PC-9 (cell line): ENCODE measurements at regions not wholly inside any gene's neighbourhood (a gene's known extent, or its start where the extent isn't known, plus 50 kb on each side); places are given as distances from the start of the nearest gene placed in this dataset.
"Not testable (repeated sequence)": the region's sequence is repeated elsewhere in the genome, so short reads cannot be mapped to it uniquely, and the experiment has no call there.

ENCODE experiments used
- BruUV-seq: library from RNA; stranded (reverse); fragments of 400-500 nt; replicated peaks from 2 replicates; lab custom pipeline; 2021; lab: Mats Ljungman, UMichigan
- CTCF ChIA-PET: fragments of 300-600 bp; sonication (Branson Sonifier 250); formaldehyde crosslinking; loops from one replicate; lab custom pipeline; 2022; ENCODE audit warnings: antibody characterized with exemption; lab: Charles Lee
- POLR2A ChIA-PET: fragments of 300-600 bp; sonication (Branson Sonifier 250); formaldehyde crosslinking; loops from one replicate; lab custom pipeline; 2022; ENCODE audit warnings: antibody characterized with exemption; ENCODE audit not compliant: unreplicated experiment; lab: Charles Lee
- DNase-seq, 2 experiments: peaks; one replicate each; pipeline versions ENCODE4 v3.0.0 to v3.0.0-alpha.2; 2015 to 2022; ENCODE audit warnings: mixed read lengths in 1 of 2
- H2AFZ ChIP-seq: fragments of 200-600 bp; sonication (generic); 2 replicates; pipeline ENCODE4 v1.8.1; 2017; ENCODE audit warnings: antibody characterized with exemption
- H3F3A ChIP-seq: fragments of 200-600 bp; sonication (generic); 2 replicates; pipeline ENCODE4 v1.8.1; 2017; ENCODE audit warnings: antibody characterized with exemption, mild to moderate bottlenecking, low read depth; ENCODE audit not compliant: insufficient read depth
- H3K27ac ChIP-seq: fragments of 200-600 bp; sonication (generic); 2 replicates; pipeline ENCODE4 v1.6.1; 2016; ENCODE audit warnings: mixed run types
- H3K27me3 ChIP-seq: fragments of 200-600 bp; sonication (generic); 2 replicates; pipeline ENCODE4 v1.6.1; 2016; ENCODE audit warnings: low read depth, mixed run types; ENCODE audit not compliant: insufficient read depth
- H3K36me3 ChIP-seq: fragments of 200-600 bp; sonication (generic); 2 replicates; pipeline ENCODE4 v1.6.1; 2016; ENCODE audit warnings: low read depth, mixed run types
- H3K4me1 ChIP-seq: fragments of 200-600 bp; sonication (generic); replicated peaks from 2 replicates; pipeline ENCODE4 v1.6.1; 2016; ENCODE audit warnings: mixed run types; ENCODE audit not compliant: insufficient read depth
- H3K4me2 ChIP-seq: fragments of 200-600 bp; sonication (generic); 2 replicates; pipeline ENCODE4 v1.6.1; 2017; ENCODE audit warnings: mixed run types
- H3K4me3 ChIP-seq: fragments of 200-600 bp; sonication (generic); 2 replicates; pipeline ENCODE4 v1.6.1; 2016; ENCODE audit warnings: mixed run types
- H3K79me2 ChIP-seq: fragments of 200-600 bp; sonication (generic); 2 replicates; pipeline ENCODE4 v1.6.1; 2017; ENCODE audit warnings: low read depth, mixed run types
- H3K9me2 ChIP-seq: fragments of 200-600 bp; sonication (generic); 2 replicates; pipeline ENCODE4 v1.8.1; 2017; ENCODE audit warnings: mild to moderate bottlenecking; ENCODE audit not compliant: insufficient read depth
- H3K9me3 ChIP-seq: fragments of 200-600 bp; sonication (generic); 2 replicates; pipeline ENCODE4 v1.8.1; 2016; ENCODE audit warnings: low read depth; ENCODE audit not compliant: insufficient read depth
- H4K20me1 ChIP-seq: fragments of 200-600 bp; sonication (generic); 2 replicates; pipeline ENCODE4 v1.8.1; 2017; ENCODE audit not compliant: insufficient read depth
- EZH2 ChIP-seq: fragments of 200-600 bp; sonication (generic); IDR thresholded peaks from 2 replicates; pipeline ENCODE4 v1.8.0; 2017; ENCODE audit warnings: antibody characterized with exemption, low read depth
- intact Hi-C: fragments of 100-400 bp; cut with micrococcal nuclease; formaldehyde crosslinking; loops from one replicate; pipeline ENCODE4 v1.10.0; 2022; ENCODE audit not compliant: unreplicated experiment
- TF ChIP-seq, protein P1 (sequence below): fragments of 200-600 bp; sonication (generic); conservative IDR thresholded peaks from 2 replicates; pipeline ENCODE4 v1.6.1; 2017; ENCODE audit warnings: mixed run types, antibody characterized with exemption, mild to moderate bottlenecking, moderate library complexity

DNA sequence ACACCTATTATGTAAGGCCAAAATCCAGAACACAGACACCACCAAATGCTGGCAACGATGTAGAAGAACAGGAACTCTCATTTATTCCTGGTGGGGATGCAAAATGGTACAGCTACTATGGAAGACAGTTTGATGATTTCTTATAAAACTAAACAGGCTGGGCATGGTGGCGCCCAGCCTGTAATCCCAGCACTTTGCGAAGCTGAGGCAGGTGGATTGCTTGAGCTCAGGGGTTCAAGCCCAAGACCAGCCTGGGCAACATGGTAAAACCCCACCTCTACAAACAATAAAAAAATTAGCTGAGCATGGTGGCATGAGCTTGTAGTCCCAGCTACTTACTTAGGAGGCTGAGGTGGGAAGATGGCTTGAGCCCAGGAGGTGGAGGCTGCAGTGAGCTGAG lies 98.3 kb downstream of the TUBA3C start:
- no peak overlapping the region for H3K4me3 ChIP-seq
- POLR2A ChIA-PET, result no interaction called here
- H3K9me2 ChIP-seq, result no peaks in the 10 kb centered on the region
- no peaks in the 10 kb centered on the region for H3F3A ChIP-seq
- H3K36me3 ChIP-seq, result no peaks in the 10 kb centered on the region
- peaks cover 7% of the 10 kb centered on the region for H3K27me3 ChIP-seq
- H3K27ac ChIP-seq, result no peak overlapping the region
- H2AFZ ChIP-seq, result no peak overlapping the region
- intact Hi-C loops, result no loop called here
- H3K79me2 ChIP-seq, result no peaks in the 10 kb centered on the region
- no peak overlapping the region for H3K4me2 ChIP-seq
- no peak for DNase-seq
- H3K4me1 ChIP-seq, result no peaks in the 10 kb centered on the region
- H4K20me1 ChIP-seq, result no peaks in the 10 kb centered on the region
- CTCF ChIA-PET, result no interaction called here
- TF ChIP-seq, protein P1, sequence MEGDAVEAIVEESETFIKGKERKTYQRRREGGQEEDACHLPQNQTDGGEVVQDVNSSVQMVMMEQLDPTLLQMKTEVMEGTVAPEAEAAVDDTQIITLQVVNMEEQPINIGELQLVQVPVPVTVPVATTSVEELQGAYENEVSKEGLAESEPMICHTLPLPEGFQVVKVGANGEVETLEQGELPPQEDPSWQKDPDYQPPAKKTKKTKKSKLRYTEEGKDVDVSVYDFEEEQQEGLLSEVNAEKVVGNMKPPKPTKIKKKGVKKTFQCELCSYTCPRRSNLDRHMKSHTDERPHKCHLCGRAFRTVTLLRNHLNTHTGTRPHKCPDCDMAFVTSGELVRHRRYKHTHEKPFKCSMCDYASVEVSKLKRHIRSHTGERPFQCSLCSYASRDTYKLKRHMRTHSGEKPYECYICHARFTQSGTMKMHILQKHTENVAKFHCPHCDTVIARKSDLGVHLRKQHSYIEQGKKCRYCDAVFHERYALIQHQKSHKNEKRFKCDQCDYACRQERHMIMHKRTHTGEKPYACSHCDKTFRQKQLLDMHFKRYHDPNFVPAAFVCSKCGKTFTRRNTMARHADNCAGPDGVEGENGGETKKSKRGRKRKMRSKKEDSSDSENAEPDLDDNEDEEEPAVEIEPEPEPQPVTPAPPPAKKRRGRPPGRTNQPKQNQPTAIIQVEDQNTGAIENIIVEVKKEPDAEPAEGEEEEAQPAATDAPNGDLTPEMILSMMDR, result no peak
- TF ChIP-seq EZH2, result no peak
- BruUV-seq, result no TSS peak
- no peaks in the 10 kb centered on the region for H3K9me3 ChIP-seq

DNA sequence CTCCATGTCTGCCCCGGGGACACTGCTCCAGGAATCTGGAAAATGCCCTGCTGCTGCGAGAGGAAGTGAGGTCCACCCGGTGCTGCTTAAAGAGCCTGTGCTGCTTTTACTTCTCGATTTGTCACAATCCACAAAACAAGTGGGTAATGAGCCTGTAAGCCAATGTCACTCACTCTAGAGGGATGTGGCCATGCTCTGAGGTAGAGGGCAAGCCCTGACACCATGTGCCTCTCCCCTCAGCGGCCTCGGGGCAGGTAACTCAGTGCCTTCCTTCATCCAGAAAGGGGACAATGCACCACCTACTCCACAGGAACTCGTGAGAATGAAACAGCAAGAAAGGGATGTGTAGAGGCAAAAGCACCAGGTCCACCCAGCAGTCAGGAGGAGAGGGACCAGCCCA lies 106.2 kb downstream of the TUBA3C start:
- no peaks in the 10 kb centered on the region for H3K79me2 ChIP-seq
- no peaks in the 10 kb centered on the region for H3K4me1 ChIP-seq
- no peaks in the 10 kb centered on the region for H3K9me3 ChIP-seq
- intact Hi-C loops, result no loop called here
- H2AFZ ChIP-seq, result no peak overlapping the region
- no peak for DNase-seq
- ChIA-PET POLR2A (no interaction called here), CTCF (no interaction called here)
- no peak overlapping the region for H3K4me2 ChIP-seq
- H3K27me3 ChIP-seq, result peaks cover 21% of the 10 kb centered on the region
- no peaks in the 10 kb centered on the region for H4K20me1 ChIP-seq
- no peaks in the 10 kb centered on the region for H3K9me2 ChIP-seq
- no peak overlapping the region for H3K4me3 ChIP-seq
- H3K27ac ChIP-seq, result no peak overlapping the region
- no peak for TF ChIP-seq EZH2
- TF ChIP-seq, protein P1, result no peak
- BruUV-seq, result no TSS peak
- no peaks in the 10 kb centered on the region for H3K36me3 ChIP-seq
- no peaks in the 10 kb centered on the region for H3F3A ChIP-seq

DNA sequence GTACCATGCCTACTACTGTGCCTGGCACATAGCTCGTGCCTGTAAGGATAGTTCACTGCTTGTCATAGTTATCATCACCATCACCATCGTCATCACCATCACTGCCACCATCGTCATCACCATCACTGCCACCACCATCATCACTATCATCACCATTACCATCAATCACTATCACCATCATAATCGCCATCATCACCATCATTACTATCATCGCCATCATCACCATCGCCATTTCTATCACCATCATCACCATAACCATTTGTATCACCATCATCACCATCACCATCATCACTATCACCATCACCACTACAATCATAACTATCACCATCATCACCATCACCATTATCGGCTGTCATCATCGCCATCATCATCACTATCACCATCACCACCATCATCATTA lies 107.1 kb downstream of the TUBA3C start:
- Histone ChIP-seq H3K79me2 (no peaks in the 10 kb centered on the region), H3K4me1 (no peaks in the 10 kb centered on the region), H3F3A (no peaks in the 10 kb centered on the region), H2AFZ (no peak overlapping the region), H3K4me3 (no peak overlapping the region), H3K4me2 (no peak overlapping the region), H4K20me1 (no peaks in the 10 kb centered on the region), H3K27me3 (peaks cover 21% of the 10 kb centered on the region), H3K9me3 (no peaks in the 10 kb centered on the region), H3K9me2 (no peaks in the 10 kb centered on the region), H3K27ac (no peak overlapping the region), H3K36me3 (no peaks in the 10 kb centered on the region)
- no TSS peak for BruUV-seq
- POLR2A ChIA-PET, result no interaction called here
- intact Hi-C loops, result no loop called here
- CTCF ChIA-PET, result no interaction called here
- DNase-seq, result no peak
- TF ChIP-seq EZH2, result no peak
- TF ChIP-seq, protein P1, result no peak

DNA sequence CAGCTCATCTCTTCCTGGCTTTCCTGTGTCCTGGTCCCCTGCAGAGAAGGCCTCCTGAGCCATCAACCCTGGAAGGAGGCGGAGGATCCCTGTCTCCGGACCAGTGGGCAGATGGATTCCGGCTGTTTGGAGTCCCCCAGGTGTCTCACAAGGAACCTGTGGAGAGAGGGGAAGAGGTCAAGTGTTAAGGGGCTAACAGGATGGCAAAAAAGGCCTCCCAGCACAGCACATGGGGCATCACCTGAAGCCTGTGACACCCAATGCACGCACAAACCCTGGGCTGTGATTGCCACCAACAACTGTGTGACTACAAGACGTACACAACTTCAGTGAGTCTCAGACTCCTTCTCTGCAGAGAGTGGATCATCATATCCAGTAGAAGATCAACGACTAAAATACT lies 107.5 kb downstream of the TUBA3C start:
- H3K4me3 ChIP-seq, CTCF ChIA-PET, DNase-seq, BruUV-seq, H3K9me3 ChIP-seq, H3K27ac ChIP-seq, H3K9me2 ChIP-seq, H3F3A ChIP-seq, H3K79me2 ChIP-seq, H3K4me1 ChIP-seq, H3K36me3 ChIP-seq, POLR2A ChIA-PET, H2AFZ ChIP-seq, H3K4me2 ChIP-seq, H4K20me1 ChIP-seq, intact Hi-C loops: not testable (repeated sequence)
- H3K27me3 ChIP-seq, result peaks cover 21% of the 10 kb centered on the region

DNA sequence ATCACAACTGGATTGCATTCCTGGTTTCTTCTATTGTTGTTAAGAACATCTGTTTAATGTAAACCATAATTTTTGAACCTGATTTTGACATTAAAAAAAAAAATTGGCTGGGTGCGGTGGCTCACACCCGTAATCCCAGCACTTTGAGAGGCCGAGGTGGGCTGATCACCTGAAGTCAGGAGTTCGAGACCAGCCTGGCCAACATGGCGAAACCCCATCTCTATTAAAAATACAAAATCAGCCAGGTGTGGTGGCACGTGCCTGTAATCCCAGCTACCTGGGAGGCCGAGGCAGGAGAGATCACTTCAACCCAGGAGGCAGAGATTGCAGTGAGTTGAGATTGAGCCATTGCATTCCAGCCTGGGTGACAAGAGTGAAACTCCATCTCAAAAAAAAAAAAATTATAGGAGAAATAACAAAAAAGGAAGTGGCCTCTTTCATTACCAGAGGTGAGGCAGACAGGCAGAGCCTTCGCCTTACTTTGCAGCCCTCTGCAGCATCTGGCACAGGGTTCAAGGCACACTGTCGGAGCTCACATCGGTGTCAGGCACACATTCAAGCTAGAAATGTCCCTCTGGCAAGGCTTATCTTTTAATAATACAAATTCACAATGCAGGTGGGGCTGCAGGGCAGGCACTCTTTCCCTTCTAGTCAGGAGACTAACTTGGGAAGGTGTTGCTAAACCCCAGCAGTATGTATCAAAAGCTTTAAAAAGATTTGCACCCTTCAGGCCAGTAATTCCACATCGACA lies 108.5 kb downstream of the TUBA3C start:
- H3K4me3 ChIP-seq, H3K36me3 ChIP-seq, H3K79me2 ChIP-seq, H2AFZ ChIP-seq, POLR2A ChIA-PET, CTCF ChIA-PET, H4K20me1 ChIP-seq, H3K4me1 ChIP-seq, H3K27ac ChIP-seq, H3K4me2 ChIP-seq, H3K9me3 ChIP-seq, DNase-seq, H3F3A ChIP-seq, H3K9me2 ChIP-seq, BruUV-seq, intact Hi-C loops: not testable (repeated sequence)
- peaks cover 21% of the 10 kb centered on the region for H3K27me3 ChIP-seq
